Mammary epithelial cell (primary cell): ENCODE measurements at regions not wholly inside any gene's neighbourhood (a gene's known extent, or its start where the extent isn't known, plus 50 kb on each side); places are given as distances from the start of the nearest gene placed in this dataset.
"Not testable (repeated sequence)": the region's sequence is repeated elsewhere in the genome, so short reads cannot be mapped to it uniquely, and the experiment has no call there.

Experiments used
- EZH2 ChIP-seq: IDR thresholded peaks from 2 replicates; pipeline ENCODE4 v1.6.1; 2012; ENCODE audit warnings: low read length, inconsistent platforms, borderline replicate concordance
- TF ChIP-seq, protein P1 (sequence below), 2 donors: IDR thresholded peaks in 1 of 2; conservative IDR thresholded peaks in 1 of 2; 2 replicates each; pipeline ENCODE4 v1.5.1; 2011 to 2012; ENCODE audit warnings: inconsistent platforms in 2 of 2, low read length in 2 of 2, mild to moderate bottlenecking in 2 of 2, control low read depth in 1 of 2, low read depth in 1 of 2; ENCODE audit not compliant: insufficient read depth in 1 of 2; ENCODE audit errors: extremely low read depth in 1 of 2

DNA sequence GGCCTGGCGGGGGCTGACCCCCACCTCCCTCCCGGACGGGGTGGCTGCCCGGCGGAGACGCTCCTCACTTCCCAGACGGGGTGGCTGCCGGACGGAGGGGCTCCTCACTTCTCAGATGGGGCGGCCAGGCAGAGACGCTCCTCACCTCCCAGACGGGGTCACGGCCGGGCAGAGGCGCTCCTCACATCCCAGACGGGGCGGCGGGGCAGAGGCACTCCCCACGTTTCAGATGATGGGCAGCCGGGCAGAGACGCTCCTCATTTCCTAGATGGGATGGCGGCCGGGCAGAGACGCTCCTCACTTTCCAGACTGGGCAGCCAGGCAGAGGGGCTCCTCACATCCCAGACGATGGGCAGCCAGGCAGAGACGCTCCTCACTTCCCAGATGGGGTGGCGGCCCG lies 149.3 kb upstream of the CCZ1B start:
- TF ChIP-seq EZH2, result not testable (repeated sequence)
- TF ChIP-seq, protein P1, sequence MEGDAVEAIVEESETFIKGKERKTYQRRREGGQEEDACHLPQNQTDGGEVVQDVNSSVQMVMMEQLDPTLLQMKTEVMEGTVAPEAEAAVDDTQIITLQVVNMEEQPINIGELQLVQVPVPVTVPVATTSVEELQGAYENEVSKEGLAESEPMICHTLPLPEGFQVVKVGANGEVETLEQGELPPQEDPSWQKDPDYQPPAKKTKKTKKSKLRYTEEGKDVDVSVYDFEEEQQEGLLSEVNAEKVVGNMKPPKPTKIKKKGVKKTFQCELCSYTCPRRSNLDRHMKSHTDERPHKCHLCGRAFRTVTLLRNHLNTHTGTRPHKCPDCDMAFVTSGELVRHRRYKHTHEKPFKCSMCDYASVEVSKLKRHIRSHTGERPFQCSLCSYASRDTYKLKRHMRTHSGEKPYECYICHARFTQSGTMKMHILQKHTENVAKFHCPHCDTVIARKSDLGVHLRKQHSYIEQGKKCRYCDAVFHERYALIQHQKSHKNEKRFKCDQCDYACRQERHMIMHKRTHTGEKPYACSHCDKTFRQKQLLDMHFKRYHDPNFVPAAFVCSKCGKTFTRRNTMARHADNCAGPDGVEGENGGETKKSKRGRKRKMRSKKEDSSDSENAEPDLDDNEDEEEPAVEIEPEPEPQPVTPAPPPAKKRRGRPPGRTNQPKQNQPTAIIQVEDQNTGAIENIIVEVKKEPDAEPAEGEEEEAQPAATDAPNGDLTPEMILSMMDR (conservative IDR thresholded peaks at IDR 0.05 in 1 of 2, IDR thresholded peaks at IDR 0.05 in 1 of 2; ENCODE audit: extremely low read depth in 1 of 2, insufficient read depth in 1 of 2, low read depth in 1 of 2, low read length in 2 of 2), result not testable (repeated sequence)
